HCT116 (cell line): ENCODE measurements at regions not wholly inside any gene's neighbourhood (a gene's known extent, or its start where the extent isn't known, plus 50 kb on each side); places are given as distances from the start of the nearest gene placed in this dataset.

Experiments
- ATAC-seq: fragments of 200-7000 bp; cut with Tn5 transposase; 2 replicates; pipeline ENCODE4 v1.9.1; 2020; ENCODE audit warnings: mild to moderate bottlenecking, moderate library complexity
- BruUV-seq: library from RNA; stranded (reverse); fragments of 400-500 nt; replicated peaks from 2 replicates; lab custom pipeline; 2021; lab: Mats Ljungman, UMichigan
- CTCF ChIA-PET: fragments of 300-600 bp; sonication (Branson Sonifier 250); formaldehyde crosslinking; loops from one replicate; lab custom pipeline; 2021; ENCODE audit warnings: antibody characterized with exemption; lab: Charles Lee
- POLR2A ChIA-PET: fragments of 300-600, 350-600 bp; sonication (Branson Sonifier 250); formaldehyde crosslinking; loops from one replicate; lab custom pipeline; 2021; ENCODE audit warnings: antibody characterized with exemption; lab: Charles Lee
- RAD21 ChIA-PET, 2 experiments: fragments of 300-600 bp; sonication (Branson Sonifier 250); formaldehyde crosslinking; loops; one replicate each; lab custom pipeline; 2023; ENCODE audit warnings: low total read pairs in 2 of 2; ENCODE audit not compliant: uncharacterized antibody in 2 of 2, unreplicated experiment in 2 of 2, low non-redundant PET in 1 of 2; lab: Charles Lee
- DNase-seq: peaks from one replicate; pipeline ENCODE4 v3.0.0-alpha.2; 2010; ENCODE audit warnings: low read depth, low spot score
- H2AFZ ChIP-seq: fragments of 200-600 bp; shearing (Covaris generic), sonication (generic); 2 replicates; pipeline ENCODE4 v1.6.1; 2017; ENCODE audit warnings: low read depth, mixed run types, mixed read lengths, antibody characterized with exemption, low read length; ENCODE audit not compliant: poor library complexity, severe bottlenecking
- H3K27ac ChIP-seq: 2 replicates; pipeline ENCODE4 v1.5.1; 2012; ENCODE audit warnings: low read depth, low read length
- H3K27me3 ChIP-seq: fragments of 200-600 bp; sonication (generic); 2 replicates; pipeline ENCODE4 v1.6.1; 2016; ENCODE audit warnings: mixed run types, low read length, mixed read lengths; ENCODE audit not compliant: insufficient read depth
- H3K36me3 ChIP-seq, 2 experiments: fragments of 200-500 bp in 1 of 2; fragments of 200-600 bp in 1 of 2; sonication (Bioruptor generic) in 1 of 2; sonication (generic) in 1 of 2; 2 replicates each; pipeline versions ENCODE4 v1.5.1 to v1.6.1; 2014 to 2016; ENCODE audit warnings: low read length in 2 of 2, inconsistent platforms in 1 of 2, mixed read lengths in 1 of 2, mixed run types in 1 of 2; ENCODE audit not compliant: insufficient read depth in 2 of 2, control insufficient read depth in 1 of 2
- H3K4me1 ChIP-seq, 2 experiments: fragments of 200-600 bp in 1 of 2; sonication (generic) in 1 of 2; 2 replicates each; pipeline versions ENCODE4 v1.5.1 to v1.6.1; 2012 to 2017; ENCODE audit warnings: low read length in 2 of 2, inconsistent platforms in 1 of 2, mild to moderate bottlenecking in 1 of 2, mixed read lengths in 1 of 2, mixed run types in 1 of 2, moderate library complexity in 1 of 2; ENCODE audit not compliant: insufficient read depth in 2 of 2, control insufficient read depth in 1 of 2
- H3K4me2 ChIP-seq: fragments of 200-600 bp; sonication (generic); 2 replicates; pipeline ENCODE4 v1.6.1; 2017; ENCODE audit warnings: mixed run types, low read length, mixed read lengths
- H3K4me3 ChIP-seq, 2 experiments: fragments of 200-600 bp in 1 of 2; sonication (generic) in 1 of 2; replicated peaks in 1 of 2; 2 replicates each; pipeline ENCODE4 v1.5.1; 2011 to 2016; ENCODE audit warnings: low read length in 2 of 2, control low read depth in 1 of 2, low read depth in 1 of 2, mild to moderate bottlenecking in 1 of 2, mixed read lengths in 1 of 2, mixed run types in 1 of 2
- H3K79me2 ChIP-seq: fragments of 200-600 bp; sonication (generic); 2 replicates; pipeline ENCODE4 v1.6.1; 2017; ENCODE audit warnings: mild to moderate bottlenecking, mixed run types, low read length, moderate library complexity, mixed read lengths; ENCODE audit not compliant: insufficient read depth
- H3K9ac ChIP-seq: fragments of 200-600 bp; sonication (generic); 2 replicates; pipeline ENCODE4 v1.6.1; 2016; ENCODE audit warnings: low read length, mixed read lengths
- H3K9me2 ChIP-seq: fragments of 200-600 bp; sonication (generic), shearing (Covaris generic); 2 replicates; pipeline ENCODE4 v1.6.1; 2017; ENCODE audit warnings: mixed run types, mild to moderate bottlenecking, moderate library complexity; ENCODE audit not compliant: insufficient read depth
- H3K9me3 ChIP-seq, 2 experiments: fragments of 200-500 bp in 1 of 2; fragments of 200-600 bp in 1 of 2; sonication (Bioruptor generic) in 1 of 2; sonication (generic) in 1 of 2; 2 replicates each; pipeline ENCODE4 v1.6.1; 2014 to 2017; ENCODE audit warnings: low read length in 2 of 2, mixed read lengths in 2 of 2, inconsistent platforms in 1 of 2, low read depth in 1 of 2, mild to moderate bottlenecking in 1 of 2, mixed run types in 1 of 2, moderate library complexity in 1 of 2; ENCODE audit not compliant: control insufficient read depth in 1 of 2, insufficient read depth in 1 of 2
- H4K20me1 ChIP-seq: fragments of 200-600 bp; sonication (generic), shearing (Covaris generic); 2 replicates; pipeline ENCODE4 v1.6.1; 2017; ENCODE audit warnings: mixed run types, mild to moderate bottlenecking, moderate library complexity; ENCODE audit not compliant: insufficient read depth
- CBX3 ChIP-seq: IDR thresholded peaks from 2 replicates; pipeline ENCODE4 v1.6.1; 2012; ENCODE audit warnings: low read depth
- ELF1 ChIP-seq: IDR thresholded peaks from 2 replicates; pipeline ENCODE4 v1.6.1; 2012; ENCODE audit warnings: low read depth, borderline replicate concordance
- EZH2 ChIP-seq: fragments of 200-600 bp; sonication (generic); IDR thresholded peaks from 2 replicates; pipeline ENCODE4 v1.6.1; 2017; ENCODE audit warnings: antibody characterized with exemption, mixed run types
- EZH2phosphoT487 ChIP-seq: fragments of 200-600 bp; IDR thresholded peaks from 2 replicates; pipeline ENCODE4 v1.6.1; 2018; ENCODE audit warnings: antibody characterized with exemption, borderline replicate concordance
- POLR2A ChIP-seq: IDR thresholded peaks from 2 replicates; pipeline ENCODE4 v1.7.0; 2011; ENCODE audit warnings: borderline replicate concordance; ENCODE audit not compliant: insufficient read depth, insufficient read length; ENCODE audit errors: extremely low read depth
- RAD21 ChIP-seq: IDR thresholded peaks from 2 replicates; pipeline ENCODE4 v1.6.1; 2012; ENCODE audit warnings: low read depth, mild to moderate bottlenecking
- REST ChIP-seq: IDR thresholded peaks from 2 replicates; pipeline ENCODE4 v1.6.1; 2012; ENCODE audit warnings: low read depth
- SIN3A ChIP-seq: IDR thresholded peaks from 2 replicates; pipeline ENCODE4 v1.6.1; 2012; ENCODE audit warnings: low read depth
- SP1 ChIP-seq: IDR thresholded peaks from 2 replicates; pipeline ENCODE4 v1.6.1; 2012; ENCODE audit warnings: low read depth
- TCF7L2 ChIP-seq: IDR thresholded peaks from 2 replicates; pipeline ENCODE4 v1.7.0; 2011; ENCODE audit warnings: borderline replicate concordance, inconsistent platforms; ENCODE audit not compliant: insufficient read depth, insufficient read length; ENCODE audit errors: extremely low read depth
- ZBTB33 ChIP-seq: IDR thresholded peaks from 2 replicates; pipeline ENCODE4 v1.6.1; 2011; ENCODE audit warnings: mild to moderate bottlenecking, low read length, moderate library complexity; ENCODE audit not compliant: insufficient replicate concordance; ENCODE audit errors: extremely low read depth
- ZFX ChIP-seq: fragments of 450-650 bp; IDR thresholded peaks from 2 replicates; pipeline ENCODE4 v1.6.1; 2017
- ZNF274 ChIP-seq: fragments of 200-500 bp; sonication (Bioruptor generic); IDR thresholded peaks from 2 replicates; pipeline ENCODE4 v1.6.1; 2014; ENCODE audit warnings: mild to moderate bottlenecking, low read depth, low read length, inconsistent platforms
- intact Hi-C: fragments of 100-400 bp; cut with micrococcal nuclease; formaldehyde crosslinking; loops from 2 replicates; pipeline ENCODE4 v1.10.0; 2022
- TF ChIP-seq, protein P1 (sequence below): IDR thresholded peaks from 2 replicates; pipeline ENCODE4 v1.6.1; 2012
- TF ChIP-seq, protein P2 (sequence below): IDR thresholded peaks from 2 replicates; pipeline ENCODE4 v1.6.1; 2012
- TF ChIP-seq, protein P3 (sequence below), 3 experiments: fragments of 200-600 bp in 1 of 3; sonication (generic) in 1 of 3; IDR thresholded peaks in 2 of 3; conservative IDR thresholded peaks in 1 of 3; 2 replicates each; pipeline ENCODE4 v1.5.1; 2012 to 2017; ENCODE audit warnings: low read depth in 2 of 3, low read length in 2 of 3, antibody characterized with exemption in 1 of 3, borderline replicate concordance in 1 of 3, control low read depth in 1 of 3, mild to moderate bottlenecking in 1 of 3, mixed read lengths in 1 of 3, mixed run types in 1 of 3, moderate library complexity in 1 of 3; ENCODE audit not compliant: insufficient read depth in 1 of 3

DNA sequence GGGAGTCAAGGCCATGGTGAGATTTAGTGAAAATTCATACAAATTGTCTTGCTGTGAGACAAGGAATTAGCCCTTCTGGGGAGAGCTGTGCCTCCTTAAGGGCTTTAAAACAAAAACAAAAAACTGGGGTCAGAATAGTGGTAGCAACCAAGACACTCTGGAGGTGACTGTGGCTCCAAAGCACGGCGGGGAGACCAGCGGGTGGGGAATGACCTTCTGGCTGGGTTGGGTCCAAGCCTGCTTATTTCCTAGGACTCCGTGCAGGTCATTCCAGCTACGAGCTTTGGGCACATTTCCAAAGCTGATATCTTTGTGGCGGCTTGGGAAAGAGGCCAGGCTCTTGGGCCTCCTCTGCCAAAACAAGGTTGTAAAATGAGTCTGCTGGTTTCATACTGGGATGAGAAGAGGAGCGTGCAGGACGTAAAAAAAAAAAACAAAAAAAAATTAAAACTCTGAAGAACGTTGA, 348.3 kb downstream of the UQCRFS1 start:
- no peak overlapping the region for H3K27ac ChIP-seq
- no peak overlapping the region for H3K9ac ChIP-seq
- no peak for DNase-seq
- no peak overlapping the region for H2AFZ ChIP-seq
- ChIA-PET RAD21 (no interaction called here), CTCF (no interaction called here), POLR2A (no interaction called here)
- H3K9me2 ChIP-seq = no peaks in the 10 kb centered on the region
- no peak overlapping the region for H3K4me2 ChIP-seq
- ATAC-seq = no peak
- H3K4me1 ChIP-seq = no peaks in the 10 kb centered on the region
- peaks cover 4 to 48% of the 10 kb centered on the region in 2 experiments; a peak in 2 of 4 replicates for H3K9me3 ChIP-seq
- intact Hi-C loops = no loop called here
- no peaks in the 10 kb centered on the region for H3K27me3 ChIP-seq
- H3K4me3 ChIP-seq = no peak overlapping the region
- H4K20me1 ChIP-seq = no peaks in the 10 kb centered on the region; the same call in 1 of the 2 replicates
- TF ChIP-seq POLR2A (no peak), EZH2 (no peak), SIN3A (no peak), TCF7L2 (no peak), REST (no peak), ZBTB33 (no peak), RAD21 (no peak), ELF1 (no peak), EZH2phosphoT487 (no peak), SP1 (no peak), ZNF274 (no peak), CBX3 (no peak), ZFX (no peak)
- TF ChIP-seq, protein P1, sequence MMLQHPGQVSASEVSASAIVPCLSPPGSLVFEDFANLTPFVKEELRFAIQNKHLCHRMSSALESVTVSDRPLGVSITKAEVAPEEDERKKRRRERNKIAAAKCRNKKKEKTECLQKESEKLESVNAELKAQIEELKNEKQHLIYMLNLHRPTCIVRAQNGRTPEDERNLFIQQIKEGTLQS = no peak
- TF ChIP-seq, protein P2, sequence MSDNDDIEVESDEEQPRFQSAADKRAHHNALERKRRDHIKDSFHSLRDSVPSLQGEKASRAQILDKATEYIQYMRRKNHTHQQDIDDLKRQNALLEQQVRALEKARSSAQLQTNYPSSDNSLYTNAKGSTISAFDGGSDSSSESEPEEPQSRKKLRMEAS = no peak
- TF ChIP-seq, protein P3, sequence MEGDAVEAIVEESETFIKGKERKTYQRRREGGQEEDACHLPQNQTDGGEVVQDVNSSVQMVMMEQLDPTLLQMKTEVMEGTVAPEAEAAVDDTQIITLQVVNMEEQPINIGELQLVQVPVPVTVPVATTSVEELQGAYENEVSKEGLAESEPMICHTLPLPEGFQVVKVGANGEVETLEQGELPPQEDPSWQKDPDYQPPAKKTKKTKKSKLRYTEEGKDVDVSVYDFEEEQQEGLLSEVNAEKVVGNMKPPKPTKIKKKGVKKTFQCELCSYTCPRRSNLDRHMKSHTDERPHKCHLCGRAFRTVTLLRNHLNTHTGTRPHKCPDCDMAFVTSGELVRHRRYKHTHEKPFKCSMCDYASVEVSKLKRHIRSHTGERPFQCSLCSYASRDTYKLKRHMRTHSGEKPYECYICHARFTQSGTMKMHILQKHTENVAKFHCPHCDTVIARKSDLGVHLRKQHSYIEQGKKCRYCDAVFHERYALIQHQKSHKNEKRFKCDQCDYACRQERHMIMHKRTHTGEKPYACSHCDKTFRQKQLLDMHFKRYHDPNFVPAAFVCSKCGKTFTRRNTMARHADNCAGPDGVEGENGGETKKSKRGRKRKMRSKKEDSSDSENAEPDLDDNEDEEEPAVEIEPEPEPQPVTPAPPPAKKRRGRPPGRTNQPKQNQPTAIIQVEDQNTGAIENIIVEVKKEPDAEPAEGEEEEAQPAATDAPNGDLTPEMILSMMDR (IDR thresholded peaks at IDR 0.05 in 2 of 3, conservative IDR thresholded peaks at IDR 0.05 in 1 of 3; ENCODE audit: borderline replicate concordance in 1 of 3, insufficient read depth in 1 of 3, low read depth in 2 of 3, low read length in 2 of 3) = no peak
- BruUV-seq = no TSS peak
- no peaks in the 10 kb centered on the region for H3K79me2 ChIP-seq
- H3K36me3 ChIP-seq = no peaks in the 10 kb centered on the region
